Activated T-cell treated with anti-CD3 and anti-CD28 coated beads for 24 hours (primary cell): ENCODE measurements at regions not wholly inside any gene's neighbourhood (a gene's known extent, or its start where the extent isn't known, plus 50 kb on each side); places are given as distances from the start of the nearest gene placed in this dataset.
"Not testable (repeated sequence)": the region's sequence is repeated elsewhere in the genome, so short reads cannot be mapped to it uniquely, and the experiment has no call there.

Source experiments
- DNase-seq: peaks from one replicate; pipeline ENCODE4 v3.0.0-alpha.2; 2020; ENCODE audit warnings: low read depth

GRCh38 chr2:215862351-215862771 lies 151.0 kb downstream of the MREG start:
- no peak for DNase-seq

DNA sequence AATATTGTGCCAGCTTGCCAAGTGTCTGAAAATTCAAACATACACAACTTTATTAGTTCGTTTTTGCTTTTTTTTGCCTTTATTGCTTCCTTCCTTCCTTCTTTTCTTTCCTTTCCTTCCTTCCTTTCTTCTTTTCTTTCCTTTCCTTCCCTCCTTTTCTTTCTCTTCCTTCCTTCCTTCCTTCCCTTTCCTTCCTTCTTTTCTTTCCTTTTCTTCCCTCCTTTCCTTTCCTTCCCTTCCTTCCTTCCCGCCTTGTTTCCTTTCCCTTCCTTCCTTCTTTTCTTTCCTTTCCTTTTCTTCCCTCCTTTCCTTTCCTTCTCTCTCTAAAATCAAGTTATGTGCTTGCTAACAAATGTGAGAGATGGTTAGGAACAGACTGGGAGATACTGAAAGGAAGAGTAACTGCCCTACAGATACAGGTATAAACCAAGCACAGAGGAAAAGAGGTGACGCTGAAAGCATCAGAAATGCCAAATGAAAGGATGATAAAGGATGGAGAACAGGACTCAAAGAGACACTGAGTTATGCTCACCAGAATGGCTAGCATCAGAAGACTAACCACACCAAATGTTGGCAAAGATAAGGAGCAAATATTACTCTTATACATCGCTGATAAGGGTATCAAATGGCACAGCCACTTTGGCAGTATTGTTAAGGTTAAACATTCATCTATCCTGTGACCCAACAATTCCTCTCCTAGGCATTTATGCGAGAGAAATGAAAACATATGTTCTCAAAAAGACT lies 151.6 kb downstream of the MREG start:
- no peak for DNase-seq

DNA sequence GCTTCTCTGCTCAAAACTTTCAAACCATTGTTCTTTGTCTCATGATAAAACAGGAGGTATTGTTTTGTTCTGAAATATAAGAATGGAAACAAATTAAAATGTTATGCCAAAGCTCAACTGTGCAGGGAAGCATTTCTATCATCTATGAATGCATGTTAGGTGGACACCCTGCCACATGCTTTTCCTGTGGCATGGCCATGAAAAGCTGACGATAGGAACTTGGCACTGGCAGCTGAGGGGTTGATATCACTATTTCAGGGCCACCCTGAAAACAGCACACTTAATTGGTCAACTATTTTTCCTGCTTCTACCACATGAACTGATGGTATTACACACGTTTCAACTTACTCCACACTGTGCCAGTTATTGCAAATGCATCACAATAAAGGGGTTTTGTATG lies 157.3 kb downstream of the MREG start:
- DNase-seq: no peak

DNA sequence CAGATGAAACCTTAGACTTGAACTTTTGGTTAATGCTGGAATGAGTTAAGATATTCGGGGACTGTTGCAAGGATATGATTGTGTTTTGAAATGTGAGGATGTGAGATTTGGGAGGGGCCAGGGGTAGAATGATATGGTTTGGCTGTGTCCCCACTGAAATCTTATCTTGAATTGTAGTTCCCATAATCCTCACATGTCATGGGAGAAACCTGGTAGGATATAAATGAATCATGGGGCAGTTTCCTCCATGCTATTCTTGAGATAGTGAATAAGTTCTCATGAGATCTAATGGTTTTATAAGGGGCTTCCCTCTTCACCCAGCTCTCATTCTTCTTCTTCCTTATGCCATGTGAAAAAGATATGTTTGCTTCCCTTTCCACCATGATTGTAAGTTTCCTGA lies 158.0 kb downstream of the MREG start:
- not testable (repeated sequence) for DNase-seq

DNA sequence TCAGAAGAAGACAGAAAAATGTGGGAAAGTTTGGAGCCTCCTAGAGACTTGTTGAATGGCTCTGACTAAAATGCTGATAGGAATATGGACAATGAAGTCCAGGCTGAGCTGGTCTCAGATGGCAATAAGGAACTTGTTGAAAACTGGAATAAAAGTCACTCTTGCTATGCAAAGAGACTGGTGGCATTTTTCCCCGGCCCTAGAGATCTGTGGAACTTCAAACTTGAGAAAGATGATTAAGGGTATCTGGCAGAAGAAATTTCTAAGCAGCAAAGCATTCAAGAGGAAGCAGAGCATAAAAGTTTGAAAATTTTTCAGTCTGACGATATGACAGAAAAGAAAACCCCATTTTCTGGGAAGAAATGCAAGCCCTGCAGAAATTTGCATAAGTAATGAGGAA lies 159.3 kb downstream of the MREG start:
- no peak for DNase-seq

- DNase-seq: no peak
Measured at GRCh38 chr2:215851696-215852095, 161.7 kb downstream of the MREG start.

DNA sequence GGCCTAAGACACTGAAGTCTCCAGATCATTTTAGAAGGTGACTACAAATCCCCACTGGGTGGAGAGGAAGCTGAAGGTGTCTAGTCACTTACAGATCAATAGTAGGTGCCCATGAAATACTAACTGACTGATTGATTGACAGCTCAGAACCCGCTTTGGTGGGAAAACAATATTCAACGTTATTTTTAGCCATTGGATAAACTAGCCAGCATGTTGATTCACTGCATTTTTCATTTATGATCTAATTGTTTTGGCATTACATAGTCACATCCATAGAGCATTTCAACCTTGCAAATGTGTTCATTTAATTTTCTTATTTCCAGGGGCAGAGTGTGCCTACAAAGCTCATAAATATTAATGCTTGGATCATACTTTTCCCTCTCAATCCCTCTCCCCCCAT lies 162.3 kb downstream of the MREG start:
- DNase-seq: no peak

DNA sequence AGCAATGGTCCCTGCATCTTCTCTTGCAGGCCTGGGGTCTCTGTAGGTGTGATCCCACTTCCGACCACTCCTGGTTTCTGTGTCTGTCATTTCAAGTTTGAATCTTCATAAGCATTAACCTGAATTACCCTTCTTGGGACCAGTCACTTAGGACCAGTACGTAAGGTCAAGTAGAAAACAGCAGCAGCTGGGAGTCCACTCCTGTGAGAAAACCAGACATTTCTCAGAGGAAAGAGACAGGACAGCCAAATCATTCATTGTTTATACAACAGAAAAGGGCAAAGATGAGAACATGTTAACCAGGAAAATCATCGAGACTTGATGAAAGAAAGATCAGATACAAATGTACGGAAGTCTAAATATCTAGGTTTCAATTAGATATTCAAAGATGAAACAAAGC lies 163.0 kb downstream of the MREG start:
- no peak for DNase-seq

DNA sequence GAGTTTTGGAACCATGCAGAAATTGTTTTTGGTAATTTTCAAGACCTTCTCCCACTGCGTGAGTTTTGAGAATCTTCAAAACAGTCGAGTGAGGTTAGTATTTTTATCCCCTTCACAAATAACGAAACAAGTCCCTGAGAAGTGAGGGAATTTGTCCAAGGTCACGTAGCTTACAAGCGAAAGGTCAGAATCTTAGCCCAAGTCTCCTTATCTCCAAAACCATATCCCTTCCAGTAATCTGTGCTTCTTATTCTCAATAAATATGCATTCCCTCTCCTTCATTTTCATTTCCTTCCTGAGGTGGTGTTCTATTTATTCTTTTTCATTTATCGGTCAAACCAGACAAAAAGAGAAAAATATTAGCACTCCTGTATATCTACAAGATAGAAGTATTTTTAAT lies 163.6 kb downstream of the MREG start:
- DNase-seq: no peak

DNA sequence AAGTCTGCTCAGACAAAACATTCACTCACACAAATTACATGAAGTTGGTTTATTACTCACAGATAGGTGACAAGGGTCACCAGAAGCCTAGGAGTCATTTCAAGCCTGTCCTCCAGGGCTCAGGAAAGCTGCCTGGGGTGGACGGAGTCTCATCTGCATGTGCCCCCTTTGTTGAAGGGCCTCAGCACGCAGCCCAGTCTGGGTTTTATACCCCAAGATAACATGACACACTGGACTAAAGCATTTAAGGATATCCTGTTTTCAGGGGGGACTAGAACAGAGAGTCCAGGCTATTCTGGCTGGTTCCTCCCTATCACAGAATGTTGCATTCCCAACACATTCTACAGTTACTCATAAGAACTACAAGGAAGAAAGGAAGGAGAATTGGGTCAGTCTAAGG lies 164.7 kb downstream of the MREG start:
- no peak for DNase-seq

GRCh38 chr2:215848146-215848545 lies 165.2 kb downstream of the MREG start:
- DNase-seq: no peak

DNA sequence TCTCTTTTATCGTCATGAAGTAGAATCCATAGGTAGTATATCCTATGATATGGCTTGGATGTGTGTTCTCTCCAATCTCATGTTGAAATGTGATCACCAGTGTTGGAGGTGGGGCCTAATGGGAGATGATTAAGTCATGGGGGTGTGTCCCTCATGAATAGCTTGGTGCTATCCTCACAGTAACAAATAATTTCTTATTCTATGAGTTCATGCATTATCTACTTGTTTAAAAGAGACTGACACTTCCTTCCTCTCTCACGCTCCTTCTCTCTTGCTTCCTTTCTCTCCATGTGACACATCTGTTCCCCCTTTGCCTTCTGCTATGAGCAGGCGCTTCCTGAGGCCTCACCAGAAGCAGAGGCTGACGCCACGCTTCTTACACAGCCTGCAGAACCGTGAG lies 165.6 kb downstream of the MREG start:
- no peak for DNase-seq

- DNase-seq: no peak
Measured at GRCh38 chr2:215847056-215847455, 166.3 kb downstream of the MREG start.

DNA sequence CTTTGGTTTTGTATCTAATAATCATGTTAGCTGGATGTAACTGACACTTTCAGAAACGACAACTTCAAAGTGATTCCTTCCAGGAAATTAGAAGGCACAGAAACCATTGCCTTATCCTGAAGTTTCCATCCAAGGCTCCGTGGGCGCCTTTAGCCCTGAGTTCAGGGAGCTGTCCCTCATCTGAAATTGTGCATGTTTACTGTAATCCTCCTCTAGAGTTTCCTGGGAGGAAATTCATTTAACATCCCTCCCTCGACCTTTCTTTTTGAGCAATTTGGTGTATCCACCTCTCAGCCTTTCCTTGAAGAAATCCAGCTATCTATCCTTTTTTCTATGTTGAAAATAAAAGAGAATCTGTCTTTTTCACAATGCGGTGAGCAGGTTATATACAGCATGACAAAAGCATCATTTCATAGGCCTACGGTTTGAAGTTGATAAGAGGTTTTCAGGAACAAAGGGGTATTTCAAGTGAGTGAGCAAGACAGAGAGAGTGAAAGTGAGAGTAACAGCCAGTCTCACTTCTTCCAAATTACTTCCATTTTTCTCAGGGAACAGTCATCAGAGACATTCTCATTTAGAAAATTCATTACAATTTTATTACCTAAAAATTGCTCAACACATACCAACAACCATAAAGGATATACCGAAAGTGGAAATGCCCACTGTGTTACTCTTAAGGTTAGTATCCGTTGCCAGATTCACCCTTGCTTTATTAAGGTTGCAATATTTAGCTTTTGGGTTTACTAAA lies 167.3 kb downstream of the MREG start:
- no peak for DNase-seq

DNA sequence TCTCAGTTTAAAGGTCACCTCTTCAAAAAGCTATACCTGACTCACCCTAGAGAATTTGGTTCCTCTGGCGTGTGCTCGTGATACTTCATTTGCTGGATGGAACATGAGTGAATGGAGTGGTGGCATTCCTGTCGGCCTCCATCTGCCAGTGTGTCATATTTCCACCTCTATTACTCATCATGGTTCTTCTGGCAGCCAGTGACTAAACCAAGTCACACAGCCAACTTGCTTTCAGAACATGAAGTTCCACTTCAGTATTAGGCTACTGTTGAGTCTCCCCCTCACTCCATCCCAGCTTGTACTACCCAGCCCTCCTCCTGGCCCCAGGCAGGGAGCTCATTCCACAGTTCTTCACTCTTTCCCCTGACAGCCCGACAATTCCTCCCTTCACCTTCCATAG lies 169.8 kb downstream of the MREG start:
- no peak for DNase-seq

DNA sequence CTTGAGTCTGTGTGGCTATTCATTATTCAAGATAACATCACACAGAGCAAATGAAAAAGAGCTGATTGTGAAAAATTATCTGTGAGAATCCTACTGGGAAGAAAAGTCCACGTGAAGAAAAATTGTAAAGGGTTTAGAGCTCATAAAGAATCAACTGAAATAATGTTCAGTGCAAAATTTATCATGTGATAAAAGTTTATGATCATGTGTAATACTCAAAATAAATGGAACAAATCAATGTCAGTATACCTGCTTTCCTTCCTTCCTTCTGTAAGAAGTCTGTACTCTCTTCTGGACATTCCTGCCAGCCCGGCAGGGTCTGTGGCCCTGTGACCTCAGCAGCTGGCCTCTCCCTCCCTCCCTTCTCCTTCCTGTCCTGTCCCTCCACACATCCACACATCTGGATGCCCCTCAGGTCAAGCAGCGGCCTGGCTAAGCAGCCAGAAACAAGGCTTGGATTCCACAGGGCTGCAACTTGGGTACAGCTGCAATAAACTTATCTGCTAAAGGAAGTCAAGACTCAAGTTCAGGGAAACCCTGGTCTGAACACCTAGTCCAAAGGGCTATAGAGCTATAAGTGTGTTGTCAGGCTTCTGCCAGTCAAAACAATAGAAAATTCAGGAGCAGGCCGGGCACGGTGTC lies 172.1 kb downstream of the MREG start:
- DNase-seq: no peak

DNA sequence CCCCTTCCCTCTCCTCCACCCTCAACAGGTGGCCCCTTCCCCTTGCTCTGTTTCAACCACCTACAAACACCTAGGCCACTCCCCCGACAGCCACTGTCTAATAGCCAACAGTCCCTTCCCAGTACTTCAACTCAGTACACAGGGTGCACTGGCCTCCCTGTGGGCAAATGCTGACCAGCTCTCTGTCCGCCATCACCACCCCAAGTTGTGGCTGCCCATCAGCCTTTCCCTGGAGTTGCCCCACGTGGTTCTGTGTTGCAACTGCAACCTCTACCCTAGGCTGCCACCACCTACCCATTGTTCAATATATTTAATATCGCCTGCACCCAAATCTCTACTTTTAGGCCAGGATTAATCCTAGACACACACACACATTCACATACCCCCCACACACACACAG lies 173.5 kb downstream of the MREG start:
- DNase-seq: no peak

DNA sequence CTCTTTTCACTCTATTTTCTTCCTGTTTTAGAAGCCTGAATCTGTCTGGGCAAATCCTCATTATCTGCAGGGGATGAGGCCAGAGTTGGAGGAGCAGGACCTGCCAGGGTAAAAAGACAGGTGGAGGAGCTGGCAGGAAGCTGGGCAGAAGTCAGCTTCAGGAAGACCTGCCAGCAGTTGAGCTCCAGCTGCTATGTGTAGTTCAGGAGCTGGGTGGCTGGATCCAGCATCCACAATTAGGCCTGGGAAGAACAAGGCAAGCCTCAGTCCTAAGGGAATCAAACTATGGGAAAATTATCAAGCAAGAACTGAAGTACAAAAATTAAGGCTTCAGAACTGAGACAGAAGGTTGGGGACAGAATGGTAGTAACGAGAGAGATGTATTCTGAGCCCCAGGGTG lies 174.0 kb downstream of the MREG start:
- no peak for DNase-seq

- DNase-seq: no peak
Measured at GRCh38 chr2:215836881-215837280, 176.5 kb downstream of the MREG start.

- no peak for DNase-seq
Measured at GRCh38 chr2:215835657-215836056, 177.7 kb downstream of the MREG start.

GRCh38 chr2:215835231-215835630 lies 178.1 kb downstream of the MREG start:
- DNase-seq: no peak

DNA sequence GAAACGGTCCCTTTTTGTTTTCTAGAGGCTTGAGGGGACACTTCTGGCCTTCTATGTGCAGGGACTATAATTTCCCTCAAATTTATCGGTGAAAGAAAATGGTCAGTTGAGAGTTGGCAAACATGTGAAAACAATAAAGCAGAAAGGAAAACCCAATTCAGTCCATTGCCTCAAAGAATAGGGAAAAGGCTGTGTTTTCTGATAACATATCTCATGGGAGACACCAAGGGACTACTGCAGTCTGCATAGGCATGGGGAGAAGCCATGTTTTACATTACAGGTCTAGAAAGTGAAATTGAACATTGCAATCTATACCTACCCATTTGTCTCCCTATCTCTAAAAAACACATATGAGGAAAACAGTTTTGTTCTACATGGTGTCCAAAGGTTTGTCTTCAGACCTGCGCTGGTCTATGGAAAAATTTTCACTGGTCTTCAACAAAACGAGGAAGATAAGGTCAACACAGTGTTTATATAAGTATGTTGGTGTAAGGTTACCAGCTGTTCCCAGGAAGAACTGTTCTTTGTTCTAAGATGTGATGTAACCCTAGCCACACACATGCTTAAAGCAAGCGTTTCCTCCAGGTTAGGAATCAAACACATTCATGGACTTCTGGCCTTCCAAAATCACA lies 179.7 kb downstream of the MREG start:
- no peak for DNase-seq

GRCh38 chr2:215832791-215833190 lies 180.6 kb downstream of the MREG start:
- no peak for DNase-seq
